ENCODE measurements at regions not wholly inside any gene's neighbourhood (a gene's known extent, or its start where the extent isn't known, plus 50 kb on each side); places are given as distances from the start of the nearest gene placed in this dataset.

DNA sequence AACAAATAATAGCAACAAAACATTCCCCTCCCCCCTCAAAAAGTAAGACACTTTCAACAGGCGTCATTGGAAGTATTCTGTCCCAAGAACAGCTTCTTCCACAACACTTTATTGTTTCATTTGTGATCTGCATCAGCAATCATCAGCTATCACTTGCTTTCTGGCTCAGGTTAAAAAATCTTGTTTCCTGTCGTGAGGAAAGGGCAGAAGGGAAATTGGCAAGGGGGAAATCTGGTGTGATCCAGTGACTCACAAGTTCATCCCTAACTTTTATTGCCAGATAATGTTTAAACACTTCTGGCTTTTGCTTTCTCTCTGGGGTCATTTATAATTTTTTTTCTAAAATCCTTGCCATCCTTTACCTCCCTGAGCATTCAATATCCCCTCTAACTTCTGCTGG is 247.4 kb upstream of the GIMD1 start:
- no peak for TF ChIP-seq CTCF (conservative IDR thresholded peaks at IDR 0.05 in 1 of 2, IDR thresholded peaks at IDR 0.05 in 1 of 2; ENCODE audit: extremely low read depth in 1 of 2, insufficient read depth in 1 of 2, low read depth in 1 of 2, low read length in 2 of 2)
- no peak for TF ChIP-seq EZH2 (IDR thresholded peaks at IDR 0.05; ENCODE audit: borderline replicate concordance, low read length)

Measured in mammary epithelial cell (primary cell).